Activated CD4-positive, alpha-beta T cell treated with anti-CD3 and anti-CD28 coated beads for 36 hours (primary cell): ENCODE measurements at regions not wholly inside any gene's neighbourhood (a gene's known extent, or its start where the extent isn't known, plus 50 kb on each side); places are given as distances from the start of the nearest gene placed in this dataset.
"Not testable (repeated sequence)": the region's sequence is repeated elsewhere in the genome, so short reads cannot be mapped to it uniquely, and the experiment has no call there.

Experiments used
- ATAC-seq: fragments of 200-7000 bp; cut with Tn5 transposase; one replicate; pipeline ENCODE4 v1.10.0; 2021; ENCODE audit warnings: mild to moderate bottlenecking, moderate library complexity
- CTCF ChIA-PET: fragments of 350-600 bp; sonication (Branson Sonifier 250); formaldehyde crosslinking; loops from one replicate; lab custom pipeline; 2021; ENCODE audit warnings: antibody characterized with exemption; lab: Charles Lee
- POLR2A ChIA-PET: fragments of 350-600 bp; sonication (Branson Sonifier 250); formaldehyde crosslinking; loops from one replicate; lab custom pipeline; 2021; ENCODE audit warnings: antibody characterized with exemption, inconsistent platforms; lab: Charles Lee
- DNase-seq: peaks from one replicate; pipeline ENCODE4 v3.0.0-alpha.2; 2020
- H3K27ac Mint-ChIP-seq: one replicate; pipeline ENCODE4 v1.8.0; 2021; ENCODE audit warnings: mixed read lengths
- H3K27me3 Mint-ChIP-seq: one replicate; pipeline ENCODE4 v1.8.0; 2021; ENCODE audit warnings: mixed read lengths
- H3K36me3 Mint-ChIP-seq: one replicate; pipeline ENCODE4 v1.8.0; 2021; ENCODE audit warnings: low read depth, mixed read lengths
- H3K4me1 Mint-ChIP-seq: one replicate; pipeline ENCODE4 v1.8.0; 2021; ENCODE audit warnings: mixed read lengths
- H3K4me3 Mint-ChIP-seq: one replicate; pipeline ENCODE4 v1.8.0; 2021; ENCODE audit warnings: mild to moderate bottlenecking, moderate library complexity, mixed read lengths
- H3K9me3 Mint-ChIP-seq: one replicate; pipeline ENCODE4 v1.8.0; 2021; ENCODE audit warnings: low read depth, mixed read lengths
- intact Hi-C, 2 experiments: fragments of 100-400 bp; cut with DNase I in 1 of 2; cut with micrococcal nuclease in 1 of 2; formaldehyde crosslinking; loops; one replicate each; pipeline versions ENCODE4 v1.14.2 to v1.15.1; 2022 to 2024; cut with DNase I, micrococcal nuclease

GRCh38 chr2:64880193-64880951 is 108.8 kb upstream of the SLC1A4 start:
- DNase-seq (no peak), ATAC-seq (no peak)
- Mint-ChIP-seq H3K4me3 (no peak overlapping the region), H3K9me3 (no peaks in the 10 kb centered on the region), H3K27ac (no peak overlapping the region), H3K36me3 (no peaks in the 10 kb centered on the region), H3K27me3 (no peaks in the 10 kb centered on the region), H3K4me1 (no peaks in the 10 kb centered on the region)
- POLR2A ChIA-PET: no interaction called here
- CTCF ChIA-PET: interaction anchor here (1.1 kb wide), 1 partner anchor 38 kb away, joined by 3 read pairs; no protein-coding TSS in a partner anchor
- intact Hi-C loops: no loop called here

- ChIA-PET CTCF (interaction anchor here (1.1 kb wide), 1 partner anchor 37 kb away, joined by 3 read pairs; no protein-coding TSS in a partner anchor), POLR2A (no interaction called here)
- no peak overlapping the region for H3K27ac Mint-ChIP-seq
- no peaks in the 10 kb centered on the region for H3K36me3 Mint-ChIP-seq
- no peaks in the 10 kb centered on the region for H3K9me3 Mint-ChIP-seq
- ATAC-seq (no peak), DNase-seq (no peak)
- no peak overlapping the region for H3K4me3 Mint-ChIP-seq
- no peaks in the 10 kb centered on the region for H3K27me3 Mint-ChIP-seq
- intact Hi-C loops: no loop called here
- H3K4me1 Mint-ChIP-seq: no peaks in the 10 kb centered on the region
Observed at GRCh38 chr2:64881037-64881492, 108.1 kb upstream of the SLC1A4 start.

- DNase-seq (no peak), ATAC-seq (no peak)
- Mint-ChIP-seq H3K27me3 (peaks cover 5% of the 10 kb centered on the region), H3K9me3 (peaks cover 3% of the 10 kb centered on the region), H3K4me1 (no peaks in the 10 kb centered on the region), H3K36me3 (no peaks in the 10 kb centered on the region), H3K27ac (no peak overlapping the region), H3K4me3 (no peak overlapping the region)
- CTCF ChIA-PET: no interaction called here
- POLR2A ChIA-PET: interaction anchor here (0.6 kb wide), 1 partner anchor 998 kb away, joined by 5 read pairs; no protein-coding TSS in a partner anchor
- intact Hi-C loops: no loop called here
Observed at GRCh38 chr2:64887565-64887964, 101.6 kb upstream of the SLC1A4 start.

GRCh38 chr2:64888591-64889309 is 100.4 kb upstream of the SLC1A4 start:
- Mint-ChIP-seq H3K36me3 (no peaks in the 10 kb centered on the region), H3K27ac (no peak overlapping the region), H3K4me3 (no peak overlapping the region), H3K27me3 (peaks cover 5% of the 10 kb centered on the region), H3K4me1 (no peaks in the 10 kb centered on the region), H3K9me3 (peaks cover 3% of the 10 kb centered on the region)
- ATAC-seq (no peak), DNase-seq (no peak)
- POLR2A ChIA-PET: no interaction called here
- CTCF ChIA-PET: interaction anchor here (0.6 to 1.4 kb wide), 3 partner anchors 20 to 29 kb away, joined by 3 to 6 read pairs (median 4); no protein-coding TSS in a partner anchor
- intact Hi-C loops: no loop called here

GRCh38 chr2:64889803-64890202 is 99.4 kb upstream of the SLC1A4 start:
- CTCF ChIA-PET: interaction anchor here (0.7 to 1.4 kb wide), 2 partner anchors 23 to 28 kb away, joined by 3 to 6 read pairs; no protein-coding TSS in a partner anchor

GRCh38 chr2:64896572-64896971 is 92.6 kb upstream of the SLC1A4 start:
- DNase-seq, H3K4me1 Mint-ChIP-seq, H3K27ac Mint-ChIP-seq, POLR2A ChIA-PET, H3K9me3 Mint-ChIP-seq, H3K27me3 Mint-ChIP-seq, H3K4me3 Mint-ChIP-seq, CTCF ChIA-PET, ATAC-seq, H3K36me3 Mint-ChIP-seq, intact Hi-C loops: not testable (repeated sequence)

More at GRCh38 chr2:64889803-64890202, 99.4 kb upstream of the SLC1A4 start:
- H3K27me3 Mint-ChIP-seq: peaks cover 5% of the 10 kb centered on the region
- ATAC-seq: no peak
- POLR2A ChIA-PET: no interaction called here
- no peaks in the 10 kb centered on the region for H3K4me1 Mint-ChIP-seq
- no peak overlapping the region for H3K4me3 Mint-ChIP-seq
- no peak for DNase-seq
- H3K36me3 Mint-ChIP-seq: no peaks in the 10 kb centered on the region
- no peak overlapping the region for H3K27ac Mint-ChIP-seq
- intact Hi-C loops: no loop called here
- H3K9me3 Mint-ChIP-seq: peaks cover 3% of the 10 kb centered on the region

- no peaks in the 10 kb centered on the region for H3K36me3 Mint-ChIP-seq
- ATAC-seq (no peak), DNase-seq (no peak)
- POLR2A ChIA-PET: no interaction called here
- CTCF ChIA-PET: no interaction called here
- intact Hi-C loops: no loop called here
- H3K4me3 Mint-ChIP-seq: no peak overlapping the region
- no peaks in the 10 kb centered on the region for H3K9me3 Mint-ChIP-seq
- peaks cover 3% of the 10 kb centered on the region for H3K27me3 Mint-ChIP-seq
- H3K27ac Mint-ChIP-seq: no peak overlapping the region
- H3K4me1 Mint-ChIP-seq: peaks cover 4% of the 10 kb centered on the region
Observed at GRCh38 chr2:64899081-64899865, 89.9 kb upstream of the SLC1A4 start.

- POLR2A ChIA-PET, H3K4me3 Mint-ChIP-seq, H3K27me3 Mint-ChIP-seq, intact Hi-C loops, ATAC-seq, H3K27ac Mint-ChIP-seq, H3K4me1 Mint-ChIP-seq, H3K36me3 Mint-ChIP-seq, DNase-seq, CTCF ChIA-PET, H3K9me3 Mint-ChIP-seq: not testable (repeated sequence)
Observed at GRCh38 chr2:64899876-64900275, 89.3 kb upstream of the SLC1A4 start.

GRCh38 chr2:64904413-64905329 is 84.5 kb upstream of the SLC1A4 start:
- no peak overlapping the region for H3K27ac Mint-ChIP-seq
- ChIA-PET POLR2A (no interaction called here), CTCF (interaction anchor here (0.7 kb wide), 1 partner anchor 138 kb away, joined by 3 read pairs; no protein-coding TSS in a partner anchor)
- intact Hi-C loops: no loop called here
- no peak overlapping the region for H3K4me3 Mint-ChIP-seq
- peaks cover 3% of the 10 kb centered on the region for H3K27me3 Mint-ChIP-seq
- no peaks in the 10 kb centered on the region for H3K4me1 Mint-ChIP-seq
- ATAC-seq (no peak), DNase-seq (no peak)
- H3K9me3 Mint-ChIP-seq: no peaks in the 10 kb centered on the region
- no peaks in the 10 kb centered on the region for H3K36me3 Mint-ChIP-seq

- Mint-ChIP-seq H3K4me3 (no peak overlapping the region), H3K4me1 (no peaks in the 10 kb centered on the region), H3K27me3 (peaks cover 3% of the 10 kb centered on the region), H3K27ac (no peak overlapping the region), H3K36me3 (no peaks in the 10 kb centered on the region), H3K9me3 (no peaks in the 10 kb centered on the region)
- ChIA-PET POLR2A (no interaction called here), CTCF (no interaction called here)
- intact Hi-C loops: no loop called here
- DNase-seq: no peak
- ATAC-seq: no peak
Observed at GRCh38 chr2:64905338-64906024, 83.7 kb upstream of the SLC1A4 start.
